Liver (tissue), 8 donors: ENCODE measurements at regions not wholly inside any gene's neighbourhood (a gene's known extent, or its start where the extent isn't known, plus 50 kb on each side); places are given as distances from the start of the nearest gene placed in this dataset.

Source experiments
- DNase-seq: peaks from one replicate; pipeline ENCODE4 v3.0.0-alpha.2; 2017; ENCODE audit warnings: low spot score
- H3K27ac ChIP-seq, 2 donors: one replicate each; pipeline ENCODE4 v1.7.0; 2013; ENCODE audit warnings: inconsistent platforms in 2 of 2, low read length in 2 of 2, control low read depth in 1 of 2, low read depth in 1 of 2, mild to moderate bottlenecking in 1 of 2
- H3K27me3 ChIP-seq, 4 donors: one replicate each; pipeline versions ENCODE4 v1.6.1 to v1.7.0; 2013; ENCODE audit warnings: low read length in 3 of 4, inconsistent platforms in 1 of 4, mild to moderate bottlenecking in 1 of 4, moderate library complexity in 1 of 4; ENCODE audit not compliant: control insufficient read depth in 4 of 4, insufficient read depth in 4 of 4
- H3K36me3 ChIP-seq, 4 donors: one replicate each; pipeline versions ENCODE4 v1.6.1 to v1.7.0; 2013; ENCODE audit warnings: low read length in 3 of 4, mild to moderate bottlenecking in 3 of 4, low read depth in 1 of 4, moderate library complexity in 1 of 4; ENCODE audit not compliant: control insufficient read depth in 4 of 4, insufficient read depth in 3 of 4
- H3K4me1 ChIP-seq, 4 donors: one replicate each; pipeline versions ENCODE4 v1.6.1 to v1.7.0; 2013; ENCODE audit warnings: low read length in 3 of 4, mild to moderate bottlenecking in 3 of 4, moderate library complexity in 1 of 4; ENCODE audit not compliant: control insufficient read depth in 4 of 4, insufficient read depth in 4 of 4
- H3K4me3 ChIP-seq, 3 donors: one replicate each; pipeline versions ENCODE4 v1.6.1 to v1.7.0; 2013; ENCODE audit warnings: low read length in 3 of 3, control low read depth in 1 of 3, low read depth in 1 of 3, mild to moderate bottlenecking in 1 of 3
- H3K9ac ChIP-seq, 2 donors: one replicate each; pipeline ENCODE4 v1.7.0; 2013; ENCODE audit warnings: low read length in 2 of 2, mild to moderate bottlenecking in 2 of 2, moderate library complexity in 2 of 2, control low read depth in 1 of 2, low read depth in 1 of 2
- H3K9me3 ChIP-seq, 4 donors: one replicate each; pipeline versions ENCODE4 v1.6.1 to v1.7.0; 2013; ENCODE audit warnings: low read length in 3 of 4; ENCODE audit not compliant: control insufficient read depth in 4 of 4
- EGR1 ChIP-seq, 2 donors: IDR thresholded peaks; 2 replicates each; pipeline ENCODE4 v1.6.1; 2016 to 2018; ENCODE audit warnings: antibody characterized with exemption in 2 of 2, low read depth in 2 of 2
- FOXA1 ChIP-seq: IDR thresholded peaks from 2 replicates; pipeline ENCODE4 v1.6.1; 2016; ENCODE audit warnings: antibody characterized with exemption
- FOXA2 ChIP-seq: IDR thresholded peaks from 2 replicates; pipeline ENCODE4 v1.6.1; 2016; ENCODE audit warnings: antibody characterized with exemption
- GABPA ChIP-seq, 2 donors: IDR thresholded peaks in 1 of 2; conservative IDR thresholded peaks in 1 of 2; 2 replicates each; pipeline ENCODE4 v1.6.1; 2016; ENCODE audit warnings: antibody characterized with exemption in 2 of 2, mild to moderate bottlenecking in 1 of 2, moderate library complexity in 1 of 2
- HNF4A ChIP-seq, 2 donors: conservative IDR thresholded peaks; 2 replicates each; pipeline ENCODE4 v1.6.1; 2016; ENCODE audit warnings: antibody characterized with exemption in 2 of 2, mild to moderate bottlenecking in 2 of 2
- HNF4G ChIP-seq: IDR thresholded peaks from 2 replicates; pipeline ENCODE4 v1.6.1; 2016; ENCODE audit warnings: antibody characterized with exemption
- JUND ChIP-seq, 2 donors: IDR thresholded peaks; 2 replicates each; pipeline ENCODE4 v1.6.1; 2016; ENCODE audit warnings: antibody characterized with exemption in 2 of 2
- NR2F2 ChIP-seq: IDR thresholded peaks from 2 replicates; pipeline ENCODE4 v1.6.1; 2016; ENCODE audit warnings: antibody characterized with exemption
- RAD21 ChIP-seq, 2 donors: IDR thresholded peaks; 2 replicates each; pipeline ENCODE4 v1.6.1; 2016; ENCODE audit warnings: antibody characterized with exemption in 2 of 2, mild to moderate bottlenecking in 2 of 2
- REST ChIP-seq: IDR thresholded peaks from 2 replicates; pipeline ENCODE4 v1.6.1; 2016; ENCODE audit warnings: antibody characterized with exemption, mild to moderate bottlenecking
- RXRA ChIP-seq, 2 donors: IDR thresholded peaks; 2 replicates each; pipeline ENCODE4 v1.6.1; 2017 to 2018; ENCODE audit warnings: antibody characterized with exemption in 2 of 2, mild to moderate bottlenecking in 1 of 2
- SP1 ChIP-seq: IDR thresholded peaks from 2 replicates; pipeline ENCODE4 v1.6.1; 2018; ENCODE audit warnings: antibody characterized with exemption, mild to moderate bottlenecking
- TAF1 ChIP-seq: conservative IDR thresholded peaks from 2 replicates; pipeline ENCODE4 v1.6.1; 2016; ENCODE audit warnings: antibody characterized with exemption, mild to moderate bottlenecking
- YY1 ChIP-seq: IDR thresholded peaks from 2 replicates; pipeline ENCODE4 v1.6.1; 2016; ENCODE audit warnings: antibody characterized with exemption, mild to moderate bottlenecking
- WGBS: extraction: QIAGEN DNeasy Blood & Tissue Kit; methylation state at CpG from one replicate; pipeline ENCODE4 v1.1.7; 2013; 5-methylcytosine and 5-hydroxymethylcytosine counted together
- TF ChIP-seq, protein P1 (sequence below): fragments of 150-350 bp; IDR thresholded peaks from 2 replicates; pipeline ENCODE4 v1.5.1; 2017; ENCODE audit warnings: improper control_type of control experiment, low read depth, low read length; ENCODE audit not compliant: missing input control
- TF ChIP-seq, protein P2 (sequence below): IDR thresholded peaks from 2 replicates; pipeline ENCODE4 v1.6.1; 2016; ENCODE audit warnings: antibody characterized with exemption
- TF ChIP-seq, protein P3 (sequence below): IDR thresholded peaks from 2 replicates; pipeline ENCODE4 v1.6.1; 2016; ENCODE audit warnings: antibody characterized with exemption
- TF ChIP-seq, protein P4 (sequence below): IDR thresholded peaks from 2 replicates; pipeline ENCODE4 v1.6.1; 2016; ENCODE audit warnings: antibody characterized with exemption
- donor health status: healthy.
- donor health status: healthy.
- donor health status: healthy.
- donor health status: healthy.
- donor health status: healthy.

GRCh38 chr18:72235422-72235821 is 308.7 kb downstream of the CBLN2 start:
- Histone ChIP-seq H3K9me3 (no peaks in the 10 kb centered on the region), H3K4me1 (no peaks in the 10 kb centered on the region), H3K4me3 (no peak overlapping the region), H3K27ac (no peak overlapping the region), H3K27me3 (peaks cover 0 to 6% (median 1%) of the 10 kb centered on the region in 4 donors), H3K36me3 (no peaks in the 10 kb centered on the region), H3K9ac (no peak overlapping the region)
- WGBS = 53% methylated on average over 2 of the region's 2 CpGs
- DNase-seq = no peak
- TF ChIP-seq, protein P1, sequence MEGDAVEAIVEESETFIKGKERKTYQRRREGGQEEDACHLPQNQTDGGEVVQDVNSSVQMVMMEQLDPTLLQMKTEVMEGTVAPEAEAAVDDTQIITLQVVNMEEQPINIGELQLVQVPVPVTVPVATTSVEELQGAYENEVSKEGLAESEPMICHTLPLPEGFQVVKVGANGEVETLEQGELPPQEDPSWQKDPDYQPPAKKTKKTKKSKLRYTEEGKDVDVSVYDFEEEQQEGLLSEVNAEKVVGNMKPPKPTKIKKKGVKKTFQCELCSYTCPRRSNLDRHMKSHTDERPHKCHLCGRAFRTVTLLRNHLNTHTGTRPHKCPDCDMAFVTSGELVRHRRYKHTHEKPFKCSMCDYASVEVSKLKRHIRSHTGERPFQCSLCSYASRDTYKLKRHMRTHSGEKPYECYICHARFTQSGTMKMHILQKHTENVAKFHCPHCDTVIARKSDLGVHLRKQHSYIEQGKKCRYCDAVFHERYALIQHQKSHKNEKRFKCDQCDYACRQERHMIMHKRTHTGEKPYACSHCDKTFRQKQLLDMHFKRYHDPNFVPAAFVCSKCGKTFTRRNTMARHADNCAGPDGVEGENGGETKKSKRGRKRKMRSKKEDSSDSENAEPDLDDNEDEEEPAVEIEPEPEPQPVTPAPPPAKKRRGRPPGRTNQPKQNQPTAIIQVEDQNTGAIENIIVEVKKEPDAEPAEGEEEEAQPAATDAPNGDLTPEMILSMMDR = no peak
- TF ChIP-seq EGR1 (IDR thresholded peaks at IDR 0.05; ENCODE audit: low read depth in 2 of 2) = no peak
- no peak for TF ChIP-seq FOXA2
- TF ChIP-seq SP1 = no peak
- no peak for TF ChIP-seq FOXA1
- TF ChIP-seq, protein P2, sequence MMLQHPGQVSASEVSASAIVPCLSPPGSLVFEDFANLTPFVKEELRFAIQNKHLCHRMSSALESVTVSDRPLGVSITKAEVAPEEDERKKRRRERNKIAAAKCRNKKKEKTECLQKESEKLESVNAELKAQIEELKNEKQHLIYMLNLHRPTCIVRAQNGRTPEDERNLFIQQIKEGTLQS = no peak
- TF ChIP-seq HNF4G = no peak
- no peak for TF ChIP-seq TAF1
- TF ChIP-seq RXRA (IDR thresholded peaks at IDR 0.05) = no peak
- TF ChIP-seq GABPA (IDR thresholded peaks at IDR 0.05 in 1 of 2, conservative IDR thresholded peaks at IDR 0.05 in 1 of 2) = no peak
- TF ChIP-seq REST = no peak
- no peak for TF ChIP-seq HNF4A (conservative IDR thresholded peaks at IDR 0.05)
- no peak for TF ChIP-seq JUND (IDR thresholded peaks at IDR 0.05)
- TF ChIP-seq NR2F2 = no peak
- TF ChIP-seq, protein P3, sequence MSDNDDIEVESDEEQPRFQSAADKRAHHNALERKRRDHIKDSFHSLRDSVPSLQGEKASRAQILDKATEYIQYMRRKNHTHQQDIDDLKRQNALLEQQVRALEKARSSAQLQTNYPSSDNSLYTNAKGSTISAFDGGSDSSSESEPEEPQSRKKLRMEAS = no peak
- TF ChIP-seq, protein P4, sequence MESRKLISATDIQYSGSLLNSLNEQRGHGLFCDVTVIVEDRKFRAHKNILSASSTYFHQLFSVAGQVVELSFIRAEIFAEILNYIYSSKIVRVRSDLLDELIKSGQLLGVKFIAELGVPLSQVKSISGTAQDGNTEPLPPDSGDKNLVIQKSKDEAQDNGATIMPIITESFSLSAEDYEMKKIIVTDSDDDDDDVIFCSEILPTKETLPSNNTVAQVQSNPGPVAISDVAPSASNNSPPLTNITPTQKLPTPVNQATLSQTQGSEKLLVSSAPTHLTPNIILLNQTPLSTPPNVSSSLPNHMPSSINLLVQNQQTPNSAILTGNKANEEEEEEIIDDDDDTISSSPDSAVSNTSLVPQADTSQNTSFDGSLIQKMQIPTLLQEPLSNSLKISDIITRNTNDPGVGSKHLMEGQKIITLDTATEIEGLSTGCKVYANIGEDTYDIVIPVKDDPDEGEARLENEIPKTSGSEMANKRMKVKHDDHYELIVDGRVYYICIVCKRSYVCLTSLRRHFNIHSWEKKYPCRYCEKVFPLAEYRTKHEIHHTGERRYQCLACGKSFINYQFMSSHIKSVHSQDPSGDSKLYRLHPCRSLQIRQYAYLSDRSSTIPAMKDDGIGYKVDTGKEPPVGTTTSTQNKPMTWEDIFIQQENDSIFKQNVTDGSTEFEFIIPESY = no peak
- TF ChIP-seq RAD21 (IDR thresholded peaks at IDR 0.05) = no peak
- TF ChIP-seq YY1 = no peak
